NOMO-1 (cell line): ENCODE measurements at regions not wholly inside any gene's neighbourhood (a gene's known extent, or its start where the extent isn't known, plus 50 kb on each side); places are given as distances from the start of the nearest gene placed in this dataset.

Source experiments
- DNase-seq, 2 experiments: peaks; one replicate each; lab custom pipeline; 2025; ENCODE audit not compliant: unreplicated experiment in 2 of 2; lab: John Stamatoyannopoulos, UW

DNA sequence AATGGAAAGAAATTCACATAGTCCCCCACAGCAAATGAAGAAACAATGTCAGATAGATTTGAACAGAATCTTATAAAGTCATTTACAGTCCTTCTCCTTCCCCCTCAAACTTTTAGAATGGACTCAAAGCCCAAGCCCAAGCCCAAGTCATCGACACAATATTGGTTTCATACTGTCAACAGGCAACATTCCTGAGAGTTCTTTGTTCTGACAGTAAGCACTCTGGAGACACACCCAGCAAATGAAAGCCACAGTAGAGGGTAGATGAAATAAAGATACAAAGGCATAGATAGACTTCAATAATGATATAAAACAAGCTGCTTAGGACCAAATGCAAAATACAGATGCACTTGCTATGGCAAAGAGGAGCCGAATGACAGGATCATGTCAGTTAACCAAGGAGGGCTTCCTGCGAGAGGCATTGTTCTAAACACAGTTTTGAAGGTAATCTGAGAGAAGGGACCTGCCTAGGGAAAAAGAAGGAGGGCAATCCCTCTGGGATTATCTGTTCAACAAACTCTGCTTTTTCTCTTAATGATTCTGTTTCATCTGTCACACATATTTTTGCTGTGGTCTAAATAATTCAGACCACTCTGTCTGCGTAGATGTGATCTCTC, 97.1 kb upstream of the MAP4K3 start:
- DNase-seq = no peak

DNA sequence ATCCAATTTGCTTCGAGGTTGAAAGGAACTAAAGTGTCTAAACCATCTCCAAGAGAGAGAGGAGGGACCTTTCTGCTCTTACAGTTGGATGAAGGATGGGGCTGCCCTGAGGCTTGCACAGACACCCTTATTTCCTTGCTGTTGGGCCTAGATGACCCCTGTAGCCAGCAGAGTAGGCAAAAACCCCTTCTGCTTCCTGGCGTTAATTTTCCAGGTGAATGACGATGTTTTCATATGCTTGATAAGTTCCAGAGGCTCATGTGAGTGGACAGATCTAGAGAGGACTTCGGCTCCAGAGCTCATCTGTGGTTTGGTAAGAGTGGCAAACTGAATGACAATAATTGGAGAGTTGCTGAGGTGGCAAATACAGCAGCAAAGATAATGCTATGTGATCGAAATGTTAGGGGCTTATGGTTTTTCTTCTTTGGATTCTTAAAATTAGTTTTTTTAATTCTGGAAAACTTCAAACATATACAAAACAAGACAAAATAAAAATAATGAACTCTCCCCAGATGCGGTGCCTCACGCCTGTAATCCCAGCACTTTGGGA, 98.6 kb upstream of the MAP4K3 start:
- DNase-seq = no peak

GRCh38 chr2:39537150-39537549, 100.1 kb upstream of the MAP4K3 start:
- DNase-seq = no peak

GRCh38 chr2:39538718-39539117, 101.6 kb upstream of the MAP4K3 start:
- DNase-seq = no peak

DNA sequence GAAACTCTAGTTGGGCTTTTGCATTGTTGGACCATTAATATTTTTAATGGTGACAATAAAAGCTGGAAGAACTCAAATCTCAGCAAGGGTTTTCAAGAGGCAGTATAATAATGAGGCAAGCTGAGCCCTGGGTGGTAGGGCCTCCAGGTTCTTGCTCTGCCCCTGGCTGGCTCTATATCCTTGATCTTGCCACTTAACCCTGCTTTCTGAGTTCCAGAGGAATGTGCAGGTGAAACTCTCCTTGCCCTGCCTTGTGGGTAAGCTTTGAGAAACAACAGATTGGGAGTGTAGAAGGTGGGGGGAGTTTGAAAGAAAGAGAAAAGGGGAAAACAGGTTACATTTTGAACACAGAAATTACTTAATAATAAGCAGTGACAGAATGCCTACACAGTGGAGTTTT, 103.3 kb upstream of the MAP4K3 start:
- no peak for DNase-seq

GRCh38 chr2:39541011-39541930, 104.2 kb upstream of the MAP4K3 start:
- no peak for DNase-seq

- no peak for DNase-seq
These were observed 105.4 kb upstream of the MAP4K3 start for GRCh38 chr2:39542523-39542922.

DNA sequence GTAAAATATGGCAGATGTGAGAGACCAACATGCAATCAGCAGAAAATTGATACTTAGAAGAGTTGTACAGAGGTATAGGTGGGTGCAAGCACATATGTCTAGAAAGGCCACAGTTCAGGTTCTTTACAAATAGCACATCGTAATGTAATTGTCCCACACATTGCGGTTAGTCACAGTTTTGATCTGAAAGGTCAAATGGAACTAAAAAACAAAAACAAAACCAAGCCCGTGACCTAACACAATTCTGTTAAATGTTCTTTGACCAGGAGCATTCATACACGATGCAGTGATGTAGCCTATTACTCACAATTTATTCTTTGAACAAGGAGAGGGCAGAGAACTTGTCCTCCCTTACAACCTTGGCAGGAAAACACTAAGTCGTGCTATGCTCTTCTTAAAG, 108.9 kb upstream of the MAP4K3 start:
- DNase-seq = no peak

- DNase-seq = no peak
These were observed 109.3 kb upstream of the MAP4K3 start for GRCh38 chr2:39546409-39546808.

DNA sequence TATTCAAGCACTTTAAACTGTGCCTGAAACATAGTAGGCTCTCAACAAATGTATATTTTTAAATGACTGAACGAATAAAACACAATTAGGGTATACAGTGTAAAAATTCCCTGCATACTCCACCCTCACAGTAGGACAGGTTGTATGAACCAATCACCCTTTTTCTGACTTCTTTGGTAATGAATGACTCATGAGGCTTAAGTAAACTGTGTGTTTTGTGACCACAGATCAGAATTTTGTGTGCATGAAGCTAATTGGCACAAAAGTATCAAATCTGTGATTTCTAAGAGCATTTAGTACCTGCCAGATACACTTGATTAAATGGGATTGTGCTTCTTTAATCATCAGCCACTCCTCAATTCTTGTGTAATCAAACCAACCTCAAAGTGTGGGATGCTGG, 109.9 kb upstream of the MAP4K3 start:
- no peak for DNase-seq

DNA sequence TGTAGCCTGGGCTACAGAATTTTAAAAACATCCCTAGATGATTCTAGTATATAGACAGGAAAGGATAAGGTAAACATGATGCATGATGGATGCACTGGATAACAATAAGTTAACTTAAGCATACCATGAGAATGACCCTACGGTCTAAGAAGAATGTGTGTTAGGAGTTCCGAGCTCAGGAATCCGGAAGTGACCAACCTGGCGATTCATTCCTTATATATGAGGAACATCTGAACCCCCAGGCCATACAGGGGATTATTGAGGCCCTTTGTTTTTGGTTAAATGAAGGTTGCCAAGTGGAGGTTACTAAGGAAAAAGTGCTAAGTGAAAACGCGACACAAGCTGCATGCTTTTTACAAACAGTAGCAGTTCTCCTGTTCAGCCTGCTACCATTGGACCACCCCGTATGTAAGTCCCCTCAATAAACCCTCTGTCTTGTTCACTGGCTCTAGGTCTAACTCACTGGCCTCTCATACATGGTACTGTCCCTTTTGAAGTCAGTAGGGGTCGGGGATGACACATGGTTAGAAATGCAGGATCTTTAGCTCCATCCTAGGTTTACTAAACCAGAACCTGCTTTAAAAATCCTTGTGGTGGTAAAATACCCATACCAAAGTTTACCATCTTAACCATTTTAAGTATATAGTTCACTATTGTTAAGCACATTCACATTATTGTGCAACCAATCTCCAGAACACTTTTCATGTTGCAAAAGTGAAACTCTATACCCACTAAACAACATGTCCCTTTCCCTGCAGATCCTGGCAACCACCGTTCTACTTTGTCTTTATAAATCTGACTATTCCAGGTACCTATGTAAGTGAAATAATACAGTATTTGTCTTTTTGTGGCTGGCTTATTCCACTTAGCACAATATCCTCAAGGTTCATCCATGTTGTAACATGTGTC, 111.0 kb upstream of the MAP4K3 start:
- DNase-seq = no peak

- no peak for DNase-seq
These were observed 111.9 kb upstream of the MAP4K3 start for GRCh38 chr2:39549000-39549399.

GRCh38 chr2:39549718-39550464, 112.8 kb upstream of the MAP4K3 start:
- DNase-seq = no peak

- DNase-seq = no peak
These were observed 113.7 kb upstream of the MAP4K3 start for GRCh38 chr2:39550701-39551285.

- no peak for DNase-seq
These were observed 106.8 kb upstream of the TMEM178A start for GRCh38 chr2:39558906-39559305.

DNA sequence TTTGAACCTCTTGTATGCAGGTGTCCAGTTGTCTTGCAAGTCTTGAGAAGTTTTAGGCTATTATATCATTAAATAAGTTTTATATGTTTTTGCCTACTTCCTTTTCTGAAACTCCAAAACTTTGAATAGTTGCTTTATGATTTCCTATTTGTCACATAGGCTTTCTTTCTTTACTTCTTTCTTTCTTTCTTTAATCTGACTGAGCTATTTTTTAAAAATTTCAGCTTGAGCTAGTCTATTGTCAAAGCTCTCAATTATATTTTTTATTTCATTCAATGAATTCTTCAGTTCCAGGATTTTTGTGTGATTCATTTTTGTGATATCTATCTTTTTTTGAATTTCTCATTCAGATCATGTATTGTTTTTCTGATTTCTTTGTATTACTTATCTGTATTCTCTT, 102.1 kb upstream of the TMEM178A start:
- no peak for DNase-seq

- no peak for DNase-seq
These were observed 98.2 kb upstream of the TMEM178A start for GRCh38 chr2:39567507-39567906.

GRCh38 chr2:39568116-39568515, 97.6 kb upstream of the TMEM178A start:
- no peak for DNase-seq

DNA sequence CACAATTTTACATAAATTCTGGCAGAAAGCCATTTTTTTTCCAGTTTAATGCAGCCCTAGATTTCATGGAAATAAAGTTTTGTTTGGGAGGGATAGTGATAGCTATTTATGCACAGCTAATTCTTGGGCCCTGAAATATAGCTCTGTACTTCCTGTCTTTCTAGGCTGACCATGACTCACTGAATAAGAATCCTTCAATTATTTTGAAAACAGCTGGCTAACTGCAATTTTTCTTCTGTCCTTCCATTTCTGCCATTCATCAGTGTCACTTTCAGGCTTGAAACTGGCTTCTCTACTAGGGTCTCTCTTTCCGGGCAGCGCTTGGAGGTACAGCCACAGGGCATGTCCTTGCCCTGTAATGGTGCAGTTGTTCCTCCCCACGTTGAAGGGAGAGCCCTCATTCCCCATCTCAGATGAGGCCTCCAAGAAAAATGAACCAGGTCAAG, 97.1 kb upstream of the TMEM178A start:
- DNase-seq = no peak

DNA sequence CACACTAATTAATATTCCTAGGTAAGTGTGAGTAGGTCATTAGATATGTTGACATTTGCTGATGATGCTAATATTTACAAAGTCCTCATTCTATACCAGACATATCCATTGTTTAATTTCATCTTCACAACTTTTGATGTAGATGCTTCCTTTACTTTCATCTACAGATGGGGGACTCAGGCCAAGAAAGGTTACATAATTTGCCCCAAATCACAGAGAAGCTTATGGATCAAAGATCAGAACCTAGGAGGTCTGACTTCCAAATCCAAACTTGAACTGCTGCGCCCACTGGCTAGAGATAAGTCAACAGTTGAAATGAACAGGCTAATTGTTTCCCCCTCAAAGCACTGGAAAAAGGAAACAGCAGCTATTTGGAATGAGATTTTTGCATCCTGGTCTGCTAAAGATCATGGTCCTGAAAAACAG, 95.6 kb upstream of the TMEM178A start:
- no peak for DNase-seq
